Epidermal melanocyte (primary cell): ENCODE measurements at regions not wholly inside any gene's neighbourhood (a gene's known extent, or its start where the extent isn't known, plus 50 kb on each side); places are given as distances from the start of the nearest gene placed in this dataset.

Experiments
- DNase-seq: peaks from one replicate; pipeline ENCODE4 v3.0.0; 2011; ENCODE audit warnings: low spot score; ENCODE audit not compliant: insufficient read length

- no peak for DNase-seq
Measured at GRCh38 chr1:209412566-209412965, 170.9 kb upstream of the CAMK1G start.

- DNase-seq = no peak
Measured at GRCh38 chr1:209413062-209413461, 170.5 kb upstream of the CAMK1G start.

- no peak for DNase-seq
Measured at GRCh38 chr1:209414803-209415329, 168.6 kb upstream of the CAMK1G start.

- DNase-seq = no peak
Measured at GRCh38 chr1:209416039-209416438, 167.5 kb upstream of the CAMK1G start.

- no peak for DNase-seq
Measured at GRCh38 chr1:209416716-209417115, 166.8 kb upstream of the CAMK1G start.

- no peak for DNase-seq
Measured at GRCh38 chr1:209417761-209418160, 165.8 kb upstream of the CAMK1G start.

GRCh38 chr1:209420276-209420675 is 163.2 kb upstream of the CAMK1G start:
- DNase-seq = no peak

GRCh38 chr1:209421186-209421585 is 162.3 kb upstream of the CAMK1G start:
- DNase-seq = no peak

- no peak for DNase-seq
Measured at GRCh38 chr1:209421978-209422680, 161.4 kb upstream of the CAMK1G start.

GRCh38 chr1:209425959-209426358 is 157.6 kb upstream of the CAMK1G start:
- DNase-seq = no peak

GRCh38 chr1:209427277-209427676 is 156.2 kb upstream of the CAMK1G start:
- DNase-seq = no peak

GRCh38 chr1:209427811-209428210 is 155.7 kb upstream of the CAMK1G start:
- DNase-seq = no peak

- no peak for DNase-seq
Measured at GRCh38 chr1:209428241-209428921, 155.1 kb upstream of the CAMK1G start.

GRCh38 chr1:209429611-209430010 is 153.9 kb upstream of the CAMK1G start:
- no peak for DNase-seq

- no peak for DNase-seq
Measured at GRCh38 chr1:209430107-209430506, 153.4 kb upstream of the CAMK1G start.

GRCh38 chr1:209430821-209431259 is 152.7 kb upstream of the CAMK1G start:
- no peak for DNase-seq

- no peak for DNase-seq
Measured at GRCh38 chr1:209431402-209431801, 152.1 kb upstream of the CAMK1G start.

GRCh38 chr1:209431813-209432442 is 151.6 kb upstream of the CAMK1G start:
- no peak for DNase-seq

- DNase-seq = no peak
Measured at GRCh38 chr1:209432443-209432825, 151.1 kb upstream of the CAMK1G start.

- DNase-seq = no peak
Measured at GRCh38 chr1:209433649-209434031, 149.9 kb upstream of the CAMK1G start.

GRCh38 chr1:209434066-209434465 is 149.4 kb upstream of the CAMK1G start:
- DNase-seq = no peak

GRCh38 chr1:209434631-209435217 is 148.8 kb upstream of the CAMK1G start:
- no peak for DNase-seq
